GM18511 (cell line): ENCODE measurements at regions not wholly inside any gene's neighbourhood (a gene's known extent, or its start where the extent isn't known, plus 50 kb on each side); places are given as distances from the start of the nearest gene placed in this dataset.
"Not testable (repeated sequence)": the region's sequence is repeated elsewhere in the genome, so short reads cannot be mapped to it uniquely, and the experiment has no call there.

Experiments
- ATAC-seq: cut with Tn5 transposase; IDR thresholded peaks from one replicate; pipeline ENCODE4 v1.9.1; 2021; ENCODE audit warnings: mild to moderate bottlenecking, moderate library complexity; ENCODE audit not compliant: unreplicated experiment

DNA sequence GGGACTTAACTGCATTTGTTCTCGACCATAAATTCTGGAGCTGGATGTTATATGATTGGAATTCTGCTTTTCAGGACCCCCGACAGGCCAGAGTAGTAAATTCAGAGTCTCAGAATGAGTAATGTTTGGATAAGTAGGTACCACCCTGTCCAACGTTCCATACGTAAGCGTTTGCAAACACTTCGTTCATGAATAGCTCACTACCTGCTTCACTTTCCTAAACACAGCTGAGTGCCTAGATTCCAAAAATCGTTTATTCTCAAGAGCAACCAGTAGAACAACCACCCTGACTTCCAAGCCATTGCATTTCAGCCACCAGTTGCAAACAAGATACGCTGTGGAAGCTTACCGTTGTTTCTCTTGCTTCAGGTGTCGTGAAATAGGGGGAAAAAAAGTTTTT is 101.3 kb upstream of the DMRT1 start:
- ATAC-seq: no peak

- ATAC-seq: no peak
Measured at GRCh38 chr9:742104-742503, 99.4 kb upstream of the DMRT1 start.

DNA sequence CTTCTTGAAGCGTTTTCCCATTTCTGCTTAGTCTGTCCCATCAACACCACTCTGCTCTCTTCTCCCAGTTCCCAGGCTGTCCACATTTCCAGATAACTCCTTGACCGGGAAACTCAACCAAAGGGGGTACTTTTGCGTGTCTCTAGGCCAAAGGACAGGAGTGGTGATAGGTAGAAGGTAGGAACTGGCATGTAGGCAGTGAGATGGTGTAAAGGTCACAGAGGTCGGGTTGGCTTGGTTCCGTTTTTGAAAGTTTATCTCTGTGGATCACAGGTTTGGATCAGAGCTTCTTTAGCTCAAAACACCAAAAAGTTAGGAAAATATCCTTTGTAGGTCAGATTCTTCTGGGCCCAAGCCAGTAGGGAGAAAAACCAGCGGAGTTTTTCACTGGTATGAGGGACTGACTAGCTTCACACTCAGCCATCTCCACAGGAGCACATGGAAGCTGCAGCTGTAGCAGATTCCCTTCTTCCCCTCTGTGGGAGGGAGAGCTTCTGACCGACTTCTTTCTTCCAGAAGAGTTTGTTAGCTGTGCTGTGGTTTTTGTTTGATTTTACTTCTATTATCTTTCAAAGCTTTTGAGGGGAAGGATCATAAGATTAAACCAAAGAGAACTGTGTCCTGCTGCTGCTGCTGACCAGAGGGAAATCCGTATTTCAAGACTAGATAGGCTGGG is 98.4 kb upstream of the DMRT1 start:
- ATAC-seq: no peak

DNA sequence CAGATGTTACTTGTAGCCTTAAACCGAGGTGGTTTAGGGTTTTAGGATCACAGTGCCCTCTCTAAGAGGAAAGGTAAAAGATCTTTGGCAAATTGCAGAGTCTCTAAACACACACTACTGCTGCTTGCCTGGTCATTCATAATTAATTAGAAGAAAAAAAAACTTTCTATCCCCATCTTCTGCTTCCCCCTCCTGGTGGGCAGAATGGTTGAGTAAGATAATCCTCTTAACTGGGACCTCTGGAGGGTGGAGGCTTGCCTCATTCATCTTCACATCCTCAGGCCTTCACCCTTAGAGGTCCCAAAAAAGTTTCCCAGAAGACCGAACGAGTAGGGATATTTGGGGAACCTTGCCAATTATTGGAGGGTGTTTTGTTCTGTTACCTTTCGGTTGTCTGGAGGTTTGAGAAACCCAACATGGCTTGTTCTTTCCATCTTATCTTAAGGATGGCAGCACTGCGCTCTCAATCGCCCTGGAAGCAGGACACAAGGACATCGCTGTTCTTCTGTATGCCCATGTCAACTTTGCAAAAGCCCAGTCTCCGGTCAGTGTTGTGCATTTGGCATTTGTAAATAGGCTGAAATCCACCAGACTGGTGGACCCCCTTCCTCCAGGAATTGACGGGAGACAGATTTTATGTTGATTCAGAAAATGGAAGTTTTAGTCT is 97.3 kb upstream of the DMRT1 start:
- ATAC-seq: no peak

GRCh38 chr9:744790-745484 is 96.6 kb upstream of the DMRT1 start:
- no peak for ATAC-seq

GRCh38 chr9:745761-746380 is 95.6 kb upstream of the DMRT1 start:
- no peak for ATAC-seq

GRCh38 chr9:746661-747434 is 94.6 kb upstream of the DMRT1 start:
- no peak for ATAC-seq

GRCh38 chr9:747567-747966 is 93.9 kb upstream of the DMRT1 start:
- no peak for ATAC-seq

DNA sequence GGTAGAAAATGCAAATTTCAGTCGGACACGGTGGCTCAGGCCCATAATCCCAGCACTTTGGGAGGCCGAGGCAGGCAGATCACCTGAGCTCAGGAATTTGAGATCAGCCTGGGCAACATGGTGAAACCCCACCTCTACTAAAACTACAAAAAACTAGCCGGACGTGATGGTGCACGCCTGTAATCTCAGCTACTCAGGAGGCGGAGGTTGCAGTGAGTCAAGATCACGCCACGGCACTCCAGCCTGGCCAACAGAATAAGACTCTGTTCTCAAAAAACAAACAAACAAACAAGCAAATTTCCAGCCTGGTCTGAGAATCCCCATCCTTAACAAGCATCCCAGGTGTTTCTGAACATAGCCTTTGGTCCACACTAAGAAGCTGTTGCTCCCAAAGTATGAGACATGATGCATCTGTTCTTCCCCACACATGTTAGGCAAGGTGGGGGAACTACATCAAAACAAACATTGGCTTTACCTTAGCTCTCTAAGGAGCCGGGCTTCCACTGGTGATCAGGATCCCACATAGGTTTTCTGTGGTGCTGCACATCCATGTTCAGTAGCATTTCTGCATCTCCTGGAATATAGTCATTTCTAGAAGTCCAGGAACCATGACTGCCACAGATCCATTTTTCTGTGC is 92.5 kb upstream of the DMRT1 start:
- no peak for ATAC-seq

- ATAC-seq: no peak
Measured at GRCh38 chr9:749716-750115, 91.8 kb upstream of the DMRT1 start.

- no peak for ATAC-seq
Measured at GRCh38 chr9:750249-750967, 91.1 kb upstream of the DMRT1 start.

DNA sequence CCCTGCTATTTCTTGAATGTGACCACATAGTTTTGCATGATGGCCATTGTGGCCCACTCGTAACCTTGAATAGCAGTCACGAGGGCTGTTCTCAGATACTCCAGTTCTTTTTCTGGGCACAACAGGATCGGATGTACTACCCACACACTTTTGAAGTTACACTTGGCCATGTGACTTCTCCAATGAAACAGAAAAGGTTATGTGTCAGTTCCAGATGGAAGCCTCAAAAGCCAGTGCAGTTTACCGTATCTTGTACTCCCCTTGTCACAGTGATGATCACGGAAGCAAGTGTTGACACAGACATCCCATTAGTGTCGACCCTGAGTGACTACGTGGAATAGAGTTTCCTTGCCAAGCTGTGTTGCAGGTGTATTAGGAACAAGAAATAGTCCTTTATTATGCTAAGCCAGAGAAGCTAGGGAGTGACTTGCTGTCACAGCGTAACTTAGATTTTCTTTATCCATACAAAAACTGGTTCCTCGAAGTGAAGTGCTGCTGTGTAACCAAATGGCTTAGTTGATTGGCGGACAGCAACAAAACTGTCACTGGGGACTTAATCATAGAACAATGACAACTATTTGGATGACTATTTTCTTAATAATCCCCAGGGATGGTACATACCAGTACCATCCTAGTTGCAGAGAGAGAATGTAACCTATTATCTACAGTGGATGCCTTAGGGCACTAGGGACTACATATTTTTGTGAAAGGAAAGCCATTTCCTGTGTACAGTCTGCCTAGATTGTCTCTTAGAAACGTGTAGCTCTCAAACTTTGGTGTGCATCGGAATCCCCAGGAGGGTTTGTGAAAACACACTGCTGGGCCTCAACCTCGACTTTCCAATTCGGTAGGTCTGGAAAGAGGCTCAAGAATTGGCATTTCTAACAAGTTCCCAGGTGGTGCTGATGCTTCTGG is 90.1 kb upstream of the DMRT1 start:
- ATAC-seq: no peak

- ATAC-seq: no peak
Measured at GRCh38 chr9:752201-752600, 89.3 kb upstream of the DMRT1 start.

GRCh38 chr9:752681-753200 is 88.8 kb upstream of the DMRT1 start:
- no peak for ATAC-seq

GRCh38 chr9:753734-754133 is 87.8 kb upstream of the DMRT1 start:
- ATAC-seq: not testable (repeated sequence)

- ATAC-seq: no peak
Measured at GRCh38 chr9:754150-754931, 87.2 kb upstream of the DMRT1 start.

DNA sequence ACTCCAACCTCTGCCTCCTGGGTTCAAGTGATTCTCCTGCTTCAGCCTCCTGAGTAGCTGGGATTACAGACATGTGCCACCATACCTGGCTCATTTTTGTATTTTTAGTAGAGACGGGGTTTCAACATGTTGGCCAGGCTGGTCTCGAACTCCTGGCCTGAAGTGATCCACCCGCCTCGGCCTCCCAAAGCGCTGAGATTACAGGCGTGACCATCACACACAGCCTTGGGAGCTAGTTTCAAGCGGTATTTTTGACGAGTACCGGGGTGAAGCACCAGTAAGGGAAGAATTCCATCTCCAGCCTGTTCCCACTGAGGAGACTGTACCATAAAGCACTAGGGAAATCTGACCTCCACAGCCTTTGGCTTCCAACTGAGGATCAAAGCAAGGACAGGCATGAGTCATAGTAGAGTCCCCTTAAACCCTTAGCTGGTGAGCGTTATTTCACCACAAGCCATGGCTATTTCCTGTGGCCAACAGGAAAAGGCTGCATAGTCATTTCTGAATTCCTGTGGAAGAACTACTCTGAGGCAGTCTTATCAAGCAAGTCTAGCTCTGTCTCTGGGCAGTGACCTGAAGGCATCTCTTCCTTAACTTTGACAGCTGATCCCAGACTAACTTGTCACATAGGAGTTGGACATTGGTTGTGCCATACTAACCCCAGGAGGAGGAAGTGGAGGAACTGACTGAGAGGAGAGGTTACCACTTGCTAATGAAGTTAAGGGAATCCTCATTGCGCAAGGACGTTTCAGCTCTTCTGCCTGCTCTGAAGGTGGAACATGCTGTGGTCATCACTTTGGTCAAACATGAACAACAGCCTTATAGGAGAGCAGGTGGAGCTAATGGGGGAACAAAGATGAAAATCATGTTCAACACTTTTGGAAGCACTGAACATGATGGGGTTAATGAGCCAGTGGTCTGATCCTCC is 85.8 kb upstream of the DMRT1 start:
- no peak for ATAC-seq
